ENCODE measurements at regions not wholly inside any gene's neighbourhood (a gene's known extent, or its start where the extent isn't known, plus 50 kb on each side); places are given as distances from the start of the nearest gene placed in this dataset.

DNA sequence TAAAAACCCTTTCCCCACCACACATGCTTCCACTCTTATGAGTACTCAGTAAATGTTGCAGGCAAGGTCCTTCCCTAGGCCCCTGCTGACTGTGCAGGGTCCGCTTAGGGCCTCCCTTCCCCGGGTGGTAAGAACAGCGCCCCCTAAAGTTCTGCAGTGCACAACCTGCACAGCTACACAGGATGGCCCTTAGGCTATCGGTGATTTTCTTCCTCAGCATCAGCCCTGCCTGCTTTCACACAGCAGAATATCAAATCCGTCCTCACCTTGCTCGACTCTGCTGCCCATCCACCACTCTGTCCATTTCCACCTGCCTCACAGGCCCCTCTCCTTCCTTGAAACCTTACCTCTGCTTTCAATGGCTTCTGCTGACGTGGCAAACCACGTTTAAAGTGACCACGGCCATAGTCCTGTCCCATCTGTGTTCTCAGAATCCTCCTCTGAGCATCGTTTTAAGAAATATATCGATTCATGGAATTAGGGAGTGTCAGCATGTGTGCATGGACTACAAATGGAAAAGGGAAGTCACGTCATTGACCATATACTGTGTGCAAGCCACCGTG, 51.4 kb upstream of the TMEM132E start:
- no peak for DNase-seq

DNA sequence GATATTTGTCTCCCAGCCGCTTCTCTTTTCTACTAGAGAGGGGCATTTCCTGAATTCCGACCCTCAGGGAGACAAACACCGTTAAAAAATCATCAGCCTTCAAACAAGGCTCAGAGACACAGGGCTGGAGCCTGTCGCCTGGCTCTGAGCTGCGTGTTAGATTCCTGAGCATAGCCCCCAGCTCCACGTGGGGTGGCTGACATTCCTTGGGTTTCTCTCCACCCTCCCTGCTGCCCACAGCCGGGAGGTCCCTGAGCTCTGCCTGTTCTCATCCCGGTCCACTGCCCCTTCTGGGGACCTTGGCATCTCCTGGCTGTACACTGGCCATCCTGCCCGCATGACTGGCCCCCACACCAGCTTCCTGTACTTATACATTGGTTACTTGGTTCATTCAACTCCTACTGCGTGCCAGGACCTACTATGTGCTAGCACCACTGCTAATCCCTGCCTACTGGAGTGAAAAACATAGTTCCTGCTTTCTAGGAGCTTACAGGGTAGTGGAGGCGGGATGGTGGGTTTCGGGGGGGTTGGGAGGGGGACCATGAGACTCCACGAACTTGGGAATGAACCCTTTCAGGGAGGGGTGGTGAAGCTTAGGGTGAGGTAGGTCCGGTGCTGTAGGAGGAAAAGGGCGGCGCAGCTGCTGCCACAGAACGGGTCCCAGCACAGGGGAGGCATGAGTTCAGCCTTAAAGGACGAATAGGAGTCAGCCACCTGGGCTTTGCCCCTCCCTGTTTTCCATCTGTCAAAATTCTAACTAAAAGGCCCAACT, 52.1 kb upstream of the TMEM132E start:
- DNase-seq: no peak

DNA sequence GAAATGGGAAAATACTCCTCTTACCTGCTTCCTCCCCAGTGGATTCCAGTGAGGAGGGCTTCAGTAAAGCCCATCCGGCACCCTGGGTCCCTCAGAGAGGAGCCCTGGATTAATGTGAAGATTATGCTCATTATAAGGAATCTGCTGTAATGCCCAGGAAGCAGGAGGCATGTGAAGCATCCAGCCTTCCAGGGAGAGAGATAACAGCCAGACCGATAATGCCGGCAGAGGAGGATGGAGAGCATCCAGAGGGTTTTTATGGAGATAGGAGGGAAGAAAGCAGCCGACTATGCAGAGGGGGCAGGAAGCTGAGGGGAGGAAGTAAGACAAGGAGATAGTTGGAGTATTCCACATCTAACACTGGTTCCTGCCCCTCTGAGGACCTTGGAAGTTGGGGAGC, 53.7 kb upstream of the TMEM132E start:
- no peak for DNase-seq

DNA sequence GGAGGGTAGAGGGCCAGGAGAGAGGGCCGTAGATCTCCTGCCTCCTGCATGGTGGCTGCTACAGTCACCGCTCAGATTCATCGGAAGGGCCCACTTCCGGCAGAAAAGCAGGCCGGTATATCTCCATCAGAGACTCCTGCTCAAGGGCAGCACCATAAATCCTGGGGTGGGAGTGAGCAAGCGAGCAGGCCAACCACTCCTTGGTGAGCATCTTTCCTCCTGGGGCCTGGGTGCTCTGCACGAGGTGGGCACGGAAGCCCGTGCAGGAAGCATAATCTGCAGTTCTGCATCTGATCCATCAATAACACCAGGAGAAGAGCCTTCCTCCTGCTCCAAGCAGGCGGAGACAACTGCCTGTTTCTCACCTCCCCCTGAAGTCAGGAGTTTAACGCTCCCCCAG, 57.4 kb upstream of the TMEM132E start:
- no peak for DNase-seq

DNA sequence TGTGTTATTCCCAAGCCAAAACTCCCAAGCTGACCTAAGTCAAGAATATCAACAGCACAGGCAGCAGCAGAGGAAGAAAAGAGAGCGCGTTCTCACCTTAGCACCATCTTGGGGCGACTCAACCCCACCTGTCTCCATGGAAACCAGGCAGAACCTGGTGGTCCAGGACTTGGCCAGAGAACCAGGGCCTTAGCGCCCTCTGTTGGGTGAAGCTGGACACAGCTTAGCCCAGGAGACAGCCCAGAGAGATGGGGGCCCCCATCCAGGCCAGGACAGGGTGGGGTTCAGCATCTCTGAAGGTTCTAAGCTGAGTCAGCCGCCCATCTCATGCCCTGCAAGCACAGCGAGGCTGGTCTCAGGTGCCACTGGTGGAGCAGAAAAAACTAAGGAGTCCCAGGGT, 60.1 kb upstream of the TMEM132E start:
- DNase-seq: no peak

DNA sequence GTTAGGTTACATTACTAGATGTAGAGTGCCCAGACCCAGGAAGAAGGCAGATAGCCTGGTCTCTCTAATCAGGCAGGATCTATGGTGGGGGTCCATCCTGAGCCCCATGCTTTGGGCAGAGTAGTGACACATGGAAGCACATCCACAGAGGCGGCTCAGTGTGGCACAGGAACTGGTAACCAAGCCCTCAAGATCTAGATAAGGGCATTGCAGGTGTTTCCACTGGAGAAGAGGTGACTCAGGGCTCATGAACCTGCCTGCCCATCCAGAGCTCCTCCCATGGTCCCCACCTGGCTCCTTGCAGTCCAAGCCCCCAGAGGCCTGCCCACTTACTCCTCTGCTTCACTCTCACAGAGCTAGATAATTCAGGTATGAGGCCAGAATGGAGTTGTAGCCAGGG, 62.0 kb upstream of the TMEM132E start:
- no peak for DNase-seq

DNA sequence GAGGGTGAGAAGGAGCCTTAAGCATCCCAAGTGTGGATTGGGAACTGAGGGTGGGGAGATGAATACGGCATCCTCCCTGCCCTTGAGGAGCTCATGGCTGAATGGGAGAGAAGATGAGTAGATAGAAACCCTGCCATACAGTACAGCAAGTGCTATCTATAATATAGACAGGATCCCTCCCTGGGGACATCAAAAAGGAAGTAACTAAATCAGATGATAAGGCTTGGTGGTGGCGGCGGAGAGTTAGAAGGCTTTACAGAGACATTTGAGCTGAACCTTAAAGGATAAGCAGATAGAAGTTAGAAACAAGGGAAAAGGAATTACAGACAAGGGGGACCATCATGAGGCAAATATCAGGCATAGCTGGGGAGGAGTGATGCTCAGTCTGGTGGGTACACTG, 67.5 kb upstream of the TMEM132E start:
- no peak for DNase-seq

DNA sequence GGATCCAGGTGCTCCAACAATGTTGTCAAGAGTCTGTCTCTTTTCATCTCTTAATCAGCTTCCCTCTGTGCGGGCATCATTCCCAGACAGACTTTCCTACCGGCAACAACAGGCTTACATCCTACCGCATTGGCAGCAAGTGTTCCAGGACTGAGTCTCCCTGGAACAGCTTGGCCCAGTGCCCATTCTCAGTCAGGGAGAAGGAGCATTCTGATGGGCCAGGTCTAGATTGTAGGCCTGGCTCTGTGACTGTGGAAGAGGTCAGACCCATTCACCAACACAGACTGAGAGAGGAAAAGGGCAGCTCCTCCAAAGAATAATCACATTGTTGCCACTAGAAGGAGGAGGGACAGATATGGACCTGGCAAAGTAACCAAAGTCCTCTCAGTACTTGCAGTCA, 68.1 kb upstream of the TMEM132E start:
- DNase-seq: no peak

DNA sequence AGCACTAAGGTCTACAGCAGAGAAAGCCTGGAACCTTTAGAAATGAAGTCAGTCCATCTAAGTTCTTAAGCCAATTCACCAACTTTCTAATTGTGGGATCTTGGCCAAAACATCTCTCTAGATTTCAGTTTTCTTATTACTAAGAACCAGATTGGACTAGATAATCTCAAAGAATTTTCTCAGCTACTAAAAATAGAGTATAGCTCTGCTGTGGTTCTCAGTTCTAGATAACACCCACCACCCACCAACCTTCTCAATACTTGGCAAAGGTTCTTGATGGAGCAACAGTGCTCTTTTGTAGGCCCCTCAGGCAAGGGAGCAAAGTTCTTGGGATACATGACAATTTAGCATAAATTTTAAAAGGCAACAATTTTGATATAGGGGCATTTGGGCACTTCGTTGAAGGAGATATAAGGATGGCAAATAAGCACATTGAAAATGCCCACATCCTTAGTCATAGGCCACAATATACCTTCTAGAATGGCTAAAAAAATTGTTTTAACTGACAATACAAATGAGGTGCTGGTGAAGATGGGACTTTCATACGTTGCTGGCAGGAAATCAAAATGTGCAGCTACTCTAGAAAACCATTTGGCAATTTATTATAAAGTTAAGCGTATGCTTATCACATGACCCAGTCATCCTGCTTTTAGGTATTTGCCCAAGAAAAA, 74.4 kb upstream of the TMEM132E start:
- DNase-seq: no peak

DNA sequence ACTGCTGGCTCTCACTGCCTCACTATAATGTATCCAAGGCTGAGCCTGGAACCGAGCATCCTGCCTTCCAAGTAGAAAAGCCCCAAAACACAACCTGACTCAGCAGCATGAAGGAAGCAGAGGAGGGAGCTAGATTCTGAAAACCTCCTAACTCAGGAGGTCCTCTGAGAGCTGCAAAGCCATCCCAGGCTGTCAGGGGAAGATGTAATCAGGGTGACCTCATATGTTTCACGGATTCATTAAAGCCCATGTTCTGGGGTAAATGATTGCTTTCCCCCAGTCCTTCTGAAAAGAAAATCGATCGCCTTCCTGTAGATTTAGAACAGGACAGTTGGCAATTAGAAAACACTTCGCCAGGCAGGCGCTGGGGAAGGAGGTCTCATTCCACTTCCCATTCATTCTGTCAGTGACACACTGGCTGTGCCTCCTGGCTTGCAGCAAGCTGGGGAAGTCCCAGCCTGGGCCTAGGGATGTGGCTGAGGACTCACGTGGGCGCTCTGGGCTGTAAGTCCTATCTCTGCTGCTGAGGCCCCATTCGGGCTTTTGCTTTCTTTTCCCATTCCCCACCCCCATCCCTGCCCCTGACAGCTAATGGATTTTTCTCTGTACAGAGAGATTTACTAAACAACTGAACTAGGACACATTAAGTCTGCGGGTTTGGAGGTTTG, 75.7 kb upstream of the TMEM132E start:
- DNase-seq: no peak

DNA sequence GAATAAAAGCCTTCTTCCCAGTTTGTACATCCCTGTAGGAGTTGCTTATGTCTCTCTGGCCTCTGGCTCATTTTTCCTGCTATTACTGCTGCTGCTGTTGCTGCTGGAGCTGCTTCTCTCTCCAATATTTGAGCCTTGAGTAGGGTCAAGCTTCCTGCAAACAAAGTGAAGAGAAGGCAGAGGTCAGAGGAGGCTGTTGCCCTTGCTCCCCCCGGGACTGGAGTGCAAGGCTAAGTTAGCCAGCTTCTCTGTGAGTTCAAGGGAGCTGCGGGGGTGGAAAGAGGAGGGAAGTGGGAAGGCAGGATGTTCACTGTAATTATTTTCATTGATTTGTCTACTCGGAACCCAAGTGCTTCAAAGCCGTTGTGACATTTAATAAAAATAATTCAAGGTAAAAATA, 77.0 kb upstream of the TMEM132E start:
- DNase-seq: no peak

DNA sequence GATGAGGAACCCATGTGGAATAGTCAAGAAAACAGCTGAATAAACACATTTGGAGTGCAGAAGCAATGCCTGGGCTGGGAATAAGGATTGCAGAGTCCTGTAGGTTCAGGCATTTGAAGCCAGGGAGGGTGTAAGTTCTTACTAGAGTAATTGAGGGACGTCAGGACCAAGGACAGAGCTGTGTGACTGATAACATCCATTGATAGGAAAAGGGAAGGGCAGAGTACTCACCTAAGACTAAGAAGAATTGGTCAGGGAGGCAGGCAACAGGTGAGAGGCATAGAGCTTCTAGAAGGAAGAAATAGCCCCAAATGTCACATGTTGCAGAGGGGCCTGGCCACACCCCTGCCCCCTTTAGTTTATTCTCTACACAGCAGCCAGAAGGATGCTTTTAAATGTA, 79.8 kb upstream of the TMEM132E start:
- DNase-seq: no peak

DNA sequence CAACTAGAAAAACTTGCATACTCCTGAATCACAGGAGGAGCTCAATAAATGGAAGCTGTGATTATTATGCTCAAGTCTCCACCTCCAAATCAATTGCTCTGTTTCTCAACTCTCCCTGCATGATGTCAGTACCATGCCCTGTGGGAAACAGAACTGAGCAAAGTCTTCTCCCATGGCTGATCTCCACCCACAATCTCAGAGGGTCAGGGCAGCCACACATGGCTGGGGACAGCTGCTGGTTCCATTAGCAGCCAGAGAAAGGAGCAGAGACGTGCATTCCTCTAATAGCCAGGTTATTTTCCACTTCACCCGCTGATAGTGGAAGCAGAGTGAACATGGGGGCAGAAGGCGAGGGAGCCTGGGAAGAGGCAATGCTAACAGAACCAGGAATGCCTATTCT, 85.5 kb upstream of the TMEM132E start:
- no peak for DNase-seq

DNA sequence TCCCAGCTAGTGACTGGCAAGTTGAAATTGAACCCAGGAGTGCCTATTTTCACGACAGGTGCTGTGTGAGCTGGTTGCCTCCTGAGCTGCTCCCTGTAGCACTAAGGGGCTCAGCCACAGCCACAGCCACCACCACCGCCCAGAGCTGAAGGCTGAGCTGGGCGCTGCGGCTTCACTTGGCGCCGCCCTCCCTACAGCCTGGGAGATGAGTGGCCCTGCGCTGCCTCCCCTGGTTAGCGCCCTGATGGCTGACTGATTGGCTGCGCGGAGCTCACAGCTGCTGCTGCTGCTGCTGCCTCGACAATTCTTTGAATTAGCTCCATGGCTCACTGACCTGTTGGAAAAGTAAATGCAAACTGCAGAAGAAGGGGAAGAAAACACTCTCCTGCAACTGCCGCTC, 91.8 kb upstream of the TMEM132E start:
- DNase-seq: no peak

DNA sequence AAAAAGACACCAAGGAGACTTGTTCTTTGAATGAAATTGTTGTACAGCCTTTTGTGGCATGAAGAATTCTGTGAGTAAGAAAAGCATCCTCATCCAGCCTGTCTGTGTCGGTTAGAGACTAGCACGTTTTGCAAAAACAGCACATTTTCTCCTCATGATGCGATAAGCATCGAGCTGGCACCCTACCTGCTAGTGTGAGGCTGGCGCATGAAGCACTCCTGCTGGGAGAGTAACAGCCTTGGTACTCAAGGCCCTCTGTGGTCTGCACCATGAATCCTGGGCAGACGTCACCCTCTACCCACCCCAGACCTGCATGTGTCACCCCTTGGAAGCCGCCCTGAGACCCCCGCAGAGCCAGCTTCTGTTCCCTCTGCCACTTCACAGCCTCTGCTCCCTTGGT, 92.6 kb upstream of the TMEM132E start:
- no peak for DNase-seq

DNA sequence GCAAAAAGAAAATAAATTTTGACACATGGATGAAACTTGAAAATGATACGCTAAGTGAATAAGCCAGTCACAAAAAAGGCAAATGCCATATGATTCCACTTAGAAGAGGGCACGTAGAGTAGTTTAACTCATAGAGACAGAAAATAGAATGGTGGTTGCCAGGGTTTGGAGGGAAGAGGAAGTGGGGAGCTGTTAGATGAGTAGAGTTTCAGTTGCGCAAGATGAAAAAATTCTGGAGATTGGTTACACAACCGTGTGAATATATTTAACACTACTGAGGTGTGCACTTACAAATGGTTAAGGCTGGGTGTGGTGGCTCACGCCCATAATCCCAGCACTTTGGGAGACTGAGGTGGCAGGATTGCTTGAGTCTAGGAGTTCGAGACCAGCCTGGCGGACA, 93.4 kb upstream of the TMEM132E start:
- no peak for DNase-seq

DNA sequence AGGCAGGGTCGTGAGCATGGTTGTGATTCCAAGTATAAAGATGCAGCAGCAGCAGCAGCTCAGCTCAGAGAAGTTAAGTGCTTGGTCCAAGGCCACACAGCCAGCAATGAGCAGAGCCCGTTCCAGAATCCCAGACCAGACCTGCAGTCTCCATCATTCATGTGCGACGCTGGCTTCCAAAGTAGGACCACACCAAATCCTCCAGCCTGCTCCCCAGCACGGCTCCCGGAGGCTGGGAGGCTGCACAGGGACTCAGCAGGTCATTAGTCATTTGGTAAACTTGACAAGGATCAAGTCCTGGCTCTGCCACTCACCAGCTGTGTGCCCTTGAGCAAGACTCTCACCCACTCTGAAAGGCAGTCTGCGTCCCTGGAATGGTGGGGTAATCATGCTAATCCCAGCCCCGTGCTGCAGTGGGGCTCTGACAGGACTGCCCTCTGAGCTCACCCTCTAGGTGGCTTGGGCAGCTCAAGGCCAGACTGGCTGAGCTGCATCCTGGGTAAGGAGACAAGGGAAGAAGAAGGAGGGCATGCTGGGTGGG, 95.1 kb upstream of the TMEM132E start:
- no peak for DNase-seq

DNA sequence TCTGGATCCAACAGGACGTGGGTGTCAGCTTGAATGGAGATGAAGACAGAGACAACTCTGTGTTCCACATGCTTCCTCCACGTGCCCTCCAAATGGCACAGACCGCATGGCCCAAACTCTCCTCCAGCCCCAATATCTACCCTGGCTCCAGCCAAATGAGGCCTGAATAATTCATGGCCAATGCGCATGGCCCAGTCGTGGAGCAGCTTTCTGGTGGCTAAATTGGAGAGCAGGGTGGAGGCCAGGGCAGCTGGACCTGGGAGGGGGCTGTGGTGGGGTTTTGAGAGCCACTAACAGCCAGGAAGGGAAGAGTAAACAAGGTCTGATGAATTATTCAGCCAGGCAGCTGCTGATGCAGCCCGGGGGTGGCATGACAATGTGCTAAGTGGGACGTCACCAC, 96.7 kb upstream of the TMEM132E start:
- DNase-seq: no peak

DNA sequence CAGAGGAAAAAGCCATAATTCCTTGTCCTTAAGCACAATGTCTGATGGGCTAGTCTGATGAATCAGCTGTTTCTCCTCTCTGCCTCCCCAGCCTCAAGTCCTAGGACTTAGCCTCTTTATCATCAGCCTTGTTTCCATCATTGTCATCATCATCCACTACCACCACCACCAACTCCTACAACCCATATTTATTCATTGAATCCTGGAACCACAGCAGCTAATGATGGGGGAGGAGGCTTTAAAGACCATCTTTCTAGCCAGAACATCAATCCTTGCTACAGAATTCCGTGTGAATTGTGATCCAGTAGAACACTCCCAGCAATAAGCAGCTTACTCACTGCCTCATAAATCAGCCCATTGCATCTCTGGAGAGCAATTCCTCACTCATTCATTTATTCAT, 97.6 kb upstream of the TMEM132E start:
- DNase-seq: no peak

DNA sequence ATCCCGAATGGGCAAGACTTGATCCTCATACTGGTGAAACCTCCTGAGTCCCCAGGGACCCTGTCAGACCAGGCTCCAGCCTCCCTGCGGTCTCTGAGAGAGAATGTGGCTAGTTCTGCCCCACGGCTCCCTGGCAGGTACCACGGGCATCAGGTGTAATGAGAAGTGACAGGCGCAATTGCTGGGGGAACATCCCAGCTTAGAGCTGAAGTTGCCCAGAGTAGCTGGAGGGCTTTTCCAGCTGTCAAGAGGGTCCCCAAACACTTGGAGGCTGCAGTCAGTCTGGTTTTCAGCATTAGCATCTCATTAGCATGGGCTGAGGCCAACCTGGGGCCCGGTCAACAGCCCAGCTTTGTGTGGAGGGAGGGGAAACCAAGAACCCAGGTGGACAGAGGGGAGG, 100.0 kb upstream of the TMEM132E start:
- DNase-seq: no peak

DNA sequence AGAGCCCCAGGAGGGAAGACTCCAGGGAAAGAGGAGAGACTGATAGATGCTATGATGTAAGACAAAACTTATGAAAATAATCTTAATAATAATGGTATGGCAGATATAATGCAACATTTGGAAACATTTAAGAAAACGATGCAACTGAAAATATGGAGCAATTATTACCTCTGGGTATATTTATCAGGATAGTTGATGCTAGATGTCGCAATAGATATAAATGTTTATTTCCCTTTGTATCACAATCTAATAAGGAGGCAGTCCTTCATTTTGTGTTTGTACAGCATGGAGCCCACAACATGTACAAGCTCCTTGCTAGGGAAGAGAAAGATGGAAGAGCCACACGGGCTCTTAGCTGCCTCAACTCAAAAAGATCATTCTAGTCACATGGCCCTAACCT, 101.1 kb upstream of the TMEM132E start:
- no peak for DNase-seq

DNA sequence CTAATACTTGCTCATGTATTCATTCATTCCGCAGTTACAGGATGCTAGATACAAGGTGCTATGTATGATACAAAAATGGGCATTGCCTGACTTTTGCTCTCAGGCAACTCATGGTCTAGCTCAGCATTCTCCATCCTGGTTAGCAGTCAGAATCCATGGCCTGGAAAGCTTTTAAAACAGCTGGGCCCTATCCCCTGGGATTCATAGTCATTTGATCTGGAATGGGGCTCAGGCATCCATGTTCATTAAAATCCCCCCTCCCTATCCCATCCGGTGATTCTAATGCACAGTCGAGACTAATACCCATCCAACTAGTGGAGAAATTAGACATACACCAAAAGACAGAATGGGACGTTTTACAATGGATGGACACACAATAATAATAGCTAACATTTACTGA, 104.1 kb upstream of the TMEM132E start:
- no peak for DNase-seq

DNA sequence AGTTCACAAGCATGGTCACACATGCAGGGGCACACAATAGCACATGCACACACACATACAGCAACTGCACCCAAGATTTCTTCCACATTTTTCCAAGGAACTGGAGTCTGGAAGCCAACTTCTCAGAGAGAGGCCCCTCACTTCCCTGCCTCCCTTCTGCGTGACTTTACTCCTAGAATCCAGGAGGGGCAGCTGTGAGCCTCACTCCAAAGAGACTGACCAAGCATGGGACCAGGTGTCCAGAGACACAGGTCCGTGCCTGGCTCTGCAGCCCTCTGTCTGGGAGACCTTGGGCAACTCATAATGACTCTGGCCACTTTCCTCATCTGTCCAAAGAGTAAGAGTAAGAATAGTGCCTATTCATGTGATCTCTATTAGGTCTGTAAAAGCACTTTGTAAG, 104.7 kb upstream of the TMEM132E start:
- DNase-seq: no peak

DNA sequence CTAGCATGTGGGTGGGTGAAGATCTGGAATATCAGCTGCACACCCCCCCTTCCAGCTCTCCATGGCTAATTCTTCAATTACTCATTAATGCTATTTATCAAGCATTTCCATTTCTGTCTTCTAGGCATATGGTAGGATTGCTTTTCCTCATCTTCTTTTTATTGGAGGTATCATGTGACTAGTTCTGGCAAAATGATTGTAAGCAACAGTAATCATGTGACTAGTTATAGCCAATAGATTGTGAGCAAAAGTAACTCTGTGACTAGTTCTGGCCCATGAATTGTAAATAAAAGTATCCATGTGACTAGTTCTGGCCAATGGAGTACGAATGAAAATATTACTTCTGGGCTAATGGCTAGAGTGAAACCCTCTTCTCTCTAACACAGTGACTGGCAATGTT, 107.0 kb upstream of the TMEM132E start:
- DNase-seq: no peak
